ENCODE measurements at regions not wholly inside any gene's neighbourhood (a gene's known extent, or its start where the extent isn't known, plus 50 kb on each side); places are given as distances from the start of the nearest gene placed in this dataset.

- H4K20me1 ChIP-seq (replicated peaks; ENCODE audit: insufficient read depth) = no peaks in the 10 kb centered on the region
- H3K27ac Mint-ChIP-seq = no peak overlapping the region
- no peak overlapping the region for H3K4me2 ChIP-seq
- peak overlapping the region; percentile 54; the same call in 1 of the 2 replicates for H2AFZ ChIP-seq
- no peak overlapping the region for H3K27ac ChIP-seq (ENCODE audit: low read depth)
- TF ChIP-seq STAT1 (IDR thresholded peaks at IDR 0.05; ENCODE audit: unreplicated experiment) (no peak), EZH2 (IDR thresholded peaks at IDR 0.05; ENCODE audit: low read depth, unreplicated experiment) (no peak), EZH2phosphoT487 (IDR thresholded peaks at IDR 0.05; ENCODE audit: unreplicated experiment) (no peak), POLR2AphosphoS5 (IDR thresholded peaks at IDR 0.05; ENCODE audit: low read depth) (no peak), ETS1 (IDR thresholded peaks at IDR 0.05) (no peak), ZNF462 (CRISPR knock-in tag; IDR thresholded peaks at IDR 0.05) (no peak), ZNF331 (CRISPR knock-in tag; IDR thresholded peaks at IDR 0.05; ENCODE audit: low read depth) (no peak), ZNF114 (CRISPR knock-in tag; IDR thresholded peaks at IDR 0.05) (no peak), NANOG (IDR thresholded peaks at IDR 0.05; ENCODE audit: borderline replicate concordance) (no peak), JUNB (IDR thresholded peaks at IDR 0.05; ENCODE audit: unreplicated experiment) (no peak), CREB1 (CRISPR knock-in tag; IDR thresholded peaks at IDR 0.05; ENCODE audit: low read depth) (no peak), REST (IDR thresholded peaks at IDR 0.05; ENCODE audit: unreplicated experiment) (no peak), CTCF (conservative IDR thresholded peaks at IDR 0.05; ENCODE audit: low read depth in 2 of 2) (no peak)
- H3K36me3 ChIP-seq (ENCODE audit: insufficient read depth) = no peaks in the 10 kb centered on the region
- peaks cover 19% of the 10 kb centered on the region for H3K4me1 Mint-ChIP-seq
- DNase-seq (ENCODE audit: low spot score) = peak; percentile 28
- H3K27me3 Mint-ChIP-seq (ENCODE audit: insufficient read depth, low read depth, poor library complexity) = peaks cover 6% of the 10 kb centered on the region
- no peaks in the 10 kb centered on the region for H3K36me3 Mint-ChIP-seq (ENCODE audit: low read depth)
- no peaks in the 10 kb centered on the region for H3K4me1 ChIP-seq (ENCODE audit: insufficient read depth)
- H3K4me3 Mint-ChIP-seq = no peak overlapping the region; the same call in 2 of the 3 replicates
- H3K79me2 ChIP-seq (replicated peaks; ENCODE audit: insufficient read depth) = no peaks in the 10 kb centered on the region
- no peak overlapping the region for H3K4me3 ChIP-seq
- ATAC-seq = peak; percentile 38; the same call in 1 of the 3 replicates
- no peaks in the 10 kb centered on the region for H3K27me3 ChIP-seq (ENCODE audit: insufficient read depth)
- no peaks in the 10 kb centered on the region for H3K9me2 ChIP-seq (ENCODE audit: insufficient read depth)
- no peaks in the 10 kb centered on the region for H3F3A ChIP-seq (replicated peaks; ENCODE audit: low read depth)
- H3K9me3 Mint-ChIP-seq = no peaks in the 10 kb centered on the region
Measured at GRCh38 chr10:110398419-110399105, 93.8 kb upstream of the SMNDC1 start.

Measured in GM23338 (cell line).